ENCODE measurements at regions not wholly inside any gene's neighbourhood (a gene's known extent, or its start where the extent isn't known, plus 50 kb on each side); places are given as distances from the start of the nearest gene placed in this dataset.
"Not testable (repeated sequence)": the region's sequence is repeated elsewhere in the genome, so short reads cannot be mapped to it uniquely, and the experiment has no call there.

- DNase-seq (ENCODE audit: low spot score): no peak
Measured at GRCh38 chr1:59176471-59176870, 120.4 kb upstream of the FGGY start.

- DNase-seq (ENCODE audit: low spot score): no peak
Measured at GRCh38 chr1:59177756-59178155, 119.1 kb upstream of the FGGY start.

- DNase-seq (ENCODE audit: low spot score): peak; percentile 5
Measured at GRCh38 chr1:59178339-59179187, 118.3 kb upstream of the FGGY start.

- no peak for DNase-seq (ENCODE audit: low spot score)
Measured at GRCh38 chr1:59179673-59180072, 117.2 kb upstream of the FGGY start.

- no peak for DNase-seq (ENCODE audit: low spot score)
Measured at GRCh38 chr1:59180735-59181134, 116.2 kb upstream of the FGGY start.

- no peak for DNase-seq (ENCODE audit: low spot score)
Measured at GRCh38 chr1:59183749-59184317, 113.1 kb upstream of the FGGY start.

- DNase-seq (ENCODE audit: low spot score): no peak
Measured at GRCh38 chr1:59184365-59184905, 112.5 kb upstream of the FGGY start.

GRCh38 chr1:59185163-59185860 lies 111.6 kb upstream of the FGGY start:
- DNase-seq (ENCODE audit: low spot score): no peak

- DNase-seq (ENCODE audit: low spot score): no peak
Measured at GRCh38 chr1:59186656-59187055, 110.2 kb upstream of the FGGY start.

GRCh38 chr1:59188413-59189213 lies 108.3 kb upstream of the FGGY start:
- no peak for DNase-seq (ENCODE audit: low spot score)

- no peak for DNase-seq (ENCODE audit: low spot score)
Measured at GRCh38 chr1:59193443-59194093, 103.3 kb upstream of the FGGY start.

- no peak for DNase-seq (ENCODE audit: low spot score)
Measured at GRCh38 chr1:59194621-59195020, 102.3 kb upstream of the FGGY start.

GRCh38 chr1:59195151-59195550 lies 101.7 kb upstream of the FGGY start:
- DNase-seq (ENCODE audit: low spot score): no peak

GRCh38 chr1:59198564-59198963 lies 98.3 kb upstream of the FGGY start:
- DNase-seq (ENCODE audit: low spot score): no peak

- no peak for DNase-seq (ENCODE audit: low spot score)
Measured at GRCh38 chr1:59199147-59199546, 97.7 kb upstream of the FGGY start.

- no peak for DNase-seq (ENCODE audit: low spot score)
Measured at GRCh38 chr1:59199719-59200376, 97.0 kb upstream of the FGGY start.

GRCh38 chr1:59201341-59201740 lies 95.6 kb upstream of the FGGY start:
- DNase-seq (ENCODE audit: low spot score): no peak

GRCh38 chr1:59202455-59202854 lies 94.4 kb upstream of the FGGY start:
- no peak for DNase-seq (ENCODE audit: low spot score)

GRCh38 chr1:59204001-59204400 lies 92.9 kb upstream of the FGGY start:
- DNase-seq (ENCODE audit: low spot score): no peak

GRCh38 chr1:59206616-59207015 lies 90.3 kb upstream of the FGGY start:
- not testable (repeated sequence) for DNase-seq (ENCODE audit: low spot score)

- not testable (repeated sequence) for DNase-seq (ENCODE audit: low spot score)
Measured at GRCh38 chr1:59210430-59210829, 86.5 kb upstream of the FGGY start.
